ENCODE measurements at regions not wholly inside any gene's neighbourhood (a gene's known extent, or its start where the extent isn't known, plus 50 kb on each side); places are given as distances from the start of the nearest gene placed in this dataset.
A peak's percentile ranks its signal among the peaks of the same experiment; 100 is the strongest.
"Not testable (repeated sequence)": the region's sequence is repeated elsewhere in the genome, so short reads cannot be mapped to it uniquely, and the experiment has no call there.

- no peak for DNase-seq
Measured at GRCh38 chr11:37841016-37841415, 1243.0 kb upstream of the RAG2 start.

- DNase-seq, result not testable (repeated sequence)
Measured at GRCh38 chr11:37840345-37840744, 1242.3 kb upstream of the RAG2 start.

- peak; percentile 2 for DNase-seq
Measured at GRCh38 chr11:37830529-37830928, 1232.5 kb upstream of the RAG2 start.

GRCh38 chr11:37817727-37818270 is 1219.8 kb upstream of the RAG2 start:
- no peak for DNase-seq

- DNase-seq, result no peak
Measured at GRCh38 chr11:37812281-37812880, 1214.3 kb upstream of the RAG2 start.

GRCh38 chr11:37811349-37811748 is 1213.3 kb upstream of the RAG2 start:
- no peak for DNase-seq

- no peak for DNase-seq
Measured at GRCh38 chr11:37804666-37805065, 1206.6 kb upstream of the RAG2 start.

- DNase-seq, result no peak
Measured at GRCh38 chr11:37788141-37788877, 1190.3 kb upstream of the RAG2 start.

GRCh38 chr11:37786214-37786755 is 1188.2 kb upstream of the RAG2 start:
- no peak for DNase-seq

GRCh38 chr11:37774441-37774840 is 1176.4 kb upstream of the RAG2 start:
- DNase-seq, result no peak

- DNase-seq, result no peak
Measured at GRCh38 chr11:37770145-37770544, 1172.1 kb upstream of the RAG2 start.

GRCh38 chr11:37762079-37762478 is 1164.0 kb upstream of the RAG2 start:
- no peak for DNase-seq

- DNase-seq, result no peak
Measured at GRCh38 chr11:37755521-37755920, 1157.5 kb upstream of the RAG2 start.

- no peak for DNase-seq
Measured at GRCh38 chr11:37748641-37749040, 1150.6 kb upstream of the RAG2 start.

GRCh38 chr11:37747121-37747520 is 1149.1 kb upstream of the RAG2 start:
- DNase-seq, result no peak

- DNase-seq, result no peak
Measured at GRCh38 chr11:37727371-37727770, 1129.3 kb upstream of the RAG2 start.

- DNase-seq, result no peak
Measured at GRCh38 chr11:37724315-37724714, 1126.3 kb upstream of the RAG2 start.

GRCh38 chr11:37721485-37721884 is 1123.4 kb upstream of the RAG2 start:
- DNase-seq, result no peak

- DNase-seq, result no peak
Measured at GRCh38 chr11:37718431-37718999, 1120.5 kb upstream of the RAG2 start.

GRCh38 chr11:37712251-37712650 is 1114.2 kb upstream of the RAG2 start:
- no peak for DNase-seq

GRCh38 chr11:37710031-37710430 is 1112.0 kb upstream of the RAG2 start:
- DNase-seq, result no peak

- DNase-seq, result no peak
Measured at GRCh38 chr11:37704791-37705190, 1106.8 kb upstream of the RAG2 start.

GRCh38 chr11:37699644-37700043 is 1101.6 kb upstream of the RAG2 start:
- DNase-seq, result no peak

GRCh38 chr11:37695283-37695682 is 1097.2 kb upstream of the RAG2 start:
- DNase-seq, result no peak

All from MV-4-11 (cell line).